ENCODE measurements at regions not wholly inside any gene's neighbourhood (a gene's known extent, or its start where the extent isn't known, plus 50 kb on each side); places are given as distances from the start of the nearest gene placed in this dataset.

GRCh38 chr1:228818928-228819630, 83.8 kb downstream of the RHOU start:
- H3K4me3 ChIP-seq: no peak overlapping the region

GRCh38 chr1:228821252-228821651, 86.0 kb downstream of the RHOU start:
- Histone ChIP-seq H3K27ac (no peak overlapping the region), H3K4me3 (no peak overlapping the region)

More at GRCh38 chr1:228818928-228819630, 83.8 kb downstream of the RHOU start:
- H3K27ac ChIP-seq: no peak overlapping the region

GRCh38 chr1:228823200-228823599, 87.9 kb downstream of the RHOU start:
- H3K27ac ChIP-seq: no peak overlapping the region
- no peak overlapping the region for H3K4me3 ChIP-seq

GRCh38 chr1:228824366-228824765, 89.1 kb downstream of the RHOU start:
- Histone ChIP-seq H3K27ac (no peak overlapping the region), H3K4me3 (no peak overlapping the region)

- Histone ChIP-seq H3K4me3 (no peak overlapping the region), H3K27ac (peak overlapping the region in 1 of 21 experiments; percentile 45)
These were observed 89.8 kb downstream of the RHOU start for GRCh38 chr1:228825041-228825440.

GRCh38 chr1:228825840-228826484, 90.7 kb downstream of the RHOU start:
- Histone ChIP-seq H3K27ac (peak overlapping the region in 8 of 21 experiments; percentile 20 to 62 (median 43)), H3K4me3 (no peak overlapping the region)

- Histone ChIP-seq H3K27ac (peak overlapping the region in 9 of 21 experiments; percentile 5 to 62 (median 43)), H3K4me3 (no peak overlapping the region)
These were observed 91.7 kb downstream of the RHOU start for GRCh38 chr1:228827019-228827418.

GRCh38 chr1:228828151-228828550, 92.9 kb downstream of the RHOU start:
- no peak overlapping the region for H3K4me3 ChIP-seq
- peak overlapping the region in 1 of 21 experiments; percentile 50 for H3K27ac ChIP-seq

GRCh38 chr1:228830185-228830953, 95.1 kb downstream of the RHOU start:
- peak overlapping the region in 1 of 21 experiments; percentile 60 for H3K27ac ChIP-seq
- no peak overlapping the region for H3K4me3 ChIP-seq

- peak overlapping the region in 1 of 21 experiments; percentile 60 for H3K27ac ChIP-seq
- H3K4me3 ChIP-seq: no peak overlapping the region
These were observed 95.7 kb downstream of the RHOU start for GRCh38 chr1:228830954-228831481.

GRCh38 chr1:228833911-228834688, 98.8 kb downstream of the RHOU start:
- Histone ChIP-seq H3K27ac (no peak overlapping the region), H3K4me3 (no peak overlapping the region)

- H3K27ac ChIP-seq: no peak overlapping the region
These were observed 100.2 kb downstream of the RHOU start for GRCh38 chr1:228835456-228835855.

GRCh38 chr1:228835911-228836310, 100.6 kb downstream of the RHOU start:
- H3K4me3 ChIP-seq: no peak overlapping the region
- no peak overlapping the region for H3K27ac ChIP-seq

More at GRCh38 chr1:228835456-228835855, 100.2 kb downstream of the RHOU start:
- H3K4me3 ChIP-seq: no peak overlapping the region

- no peak overlapping the region for H3K4me3 ChIP-seq
- no peak overlapping the region for H3K27ac ChIP-seq
These were observed 101.1 kb downstream of the RHOU start for GRCh38 chr1:228836427-228836826.

GRCh38 chr1:228837032-228837431, 101.8 kb downstream of the RHOU start:
- H3K27ac ChIP-seq: no peak overlapping the region
- no peak overlapping the region for H3K4me3 ChIP-seq

GRCh38 chr1:228837817-228838716, 102.8 kb downstream of the RHOU start:
- Histone ChIP-seq H3K4me3 (no peak overlapping the region), H3K27ac (peak overlapping the region in 14 of 21 experiments; percentile 7 to 75 (median 54))

GRCh38 chr1:228838717-228839500, 103.6 kb downstream of the RHOU start:
- Histone ChIP-seq H3K27ac (peak overlapping the region in 2 of 21 experiments; percentile 63 to 75), H3K4me3 (no peak overlapping the region)

GRCh38 chr1:228839656-228840055, 104.4 kb downstream of the RHOU start:
- H3K4me3 ChIP-seq: no peak overlapping the region
- no peak overlapping the region for H3K27ac ChIP-seq
